Muscle of arm (tissue), 1 donor: ENCODE measurements at regions not wholly inside any gene's neighbourhood (a gene's known extent, or its start where the extent isn't known, plus 50 kb on each side); places are given as distances from the start of the nearest gene placed in this dataset.
"Not testable (repeated sequence)": the region's sequence is repeated elsewhere in the genome, so short reads cannot be mapped to it uniquely, and the experiment has no call there.

Experiments
- DNase-seq: peaks from one replicate; pipeline ENCODE4 v3.0.0-alpha.2; 2013

DNA sequence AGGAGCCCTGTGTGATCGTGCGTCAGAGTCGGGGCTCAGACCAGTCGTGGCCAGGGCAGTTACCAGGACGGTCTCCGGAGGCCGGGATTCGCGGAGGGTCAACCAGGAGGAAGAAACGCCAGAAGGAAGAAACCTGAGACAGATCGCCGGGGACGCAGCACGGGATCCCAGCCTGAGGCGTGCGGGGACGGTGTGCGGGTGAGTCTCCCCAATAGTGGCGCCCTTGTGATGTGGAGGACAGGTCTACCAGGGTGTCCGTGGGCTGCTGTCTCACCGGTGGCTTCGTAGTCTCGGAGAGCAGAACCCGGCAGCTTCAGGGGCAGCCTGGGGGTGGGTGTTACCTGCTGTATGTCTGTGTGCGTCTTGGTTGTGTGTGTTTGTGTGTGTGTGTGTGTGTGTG, 1399.1 kb upstream of the PCDH10 start:
- DNase-seq = not testable (repeated sequence)

DNA sequence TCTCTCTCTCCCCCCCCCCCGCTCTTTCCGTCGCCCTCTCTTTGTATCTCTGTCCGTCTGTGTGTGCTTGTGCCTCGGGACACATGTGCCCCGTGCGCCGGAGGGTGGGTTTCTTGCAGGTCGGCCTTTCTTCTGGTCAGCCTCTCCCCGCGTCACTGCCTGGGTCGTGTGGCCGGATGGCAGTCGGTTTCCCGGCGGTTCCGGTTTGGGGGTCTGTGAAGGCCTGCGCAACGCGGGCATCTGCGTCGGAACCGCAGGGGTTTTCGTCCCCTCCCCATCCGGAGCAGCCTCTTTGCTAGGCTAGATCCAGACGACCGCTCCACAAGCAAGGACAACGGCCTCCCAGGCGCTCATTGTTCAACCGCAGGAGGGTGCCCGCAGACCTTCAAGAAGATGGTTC, 1398.6 kb upstream of the PCDH10 start:
- not testable (repeated sequence) for DNase-seq

DNA sequence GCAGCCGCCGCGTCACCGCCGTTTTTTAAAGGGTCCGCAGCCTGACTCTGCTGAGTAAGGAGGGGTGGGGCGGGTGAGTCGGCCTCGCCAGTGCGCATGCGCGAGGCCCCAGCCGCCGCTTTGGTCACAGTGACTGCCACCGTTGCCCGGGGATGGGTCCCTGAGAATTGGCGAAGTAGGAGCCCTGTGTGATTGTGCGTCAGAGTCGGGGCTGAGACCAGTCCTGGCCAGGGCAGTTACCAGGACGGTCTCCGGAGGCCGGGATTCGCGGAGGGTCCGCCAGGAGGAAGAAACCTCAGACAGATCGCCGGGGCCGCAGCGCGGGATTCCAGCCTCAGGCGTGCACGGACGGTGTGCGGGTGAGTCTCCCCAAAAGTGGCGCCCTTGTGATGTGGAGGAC, 1386.9 kb upstream of the PCDH10 start:
- not testable (repeated sequence) for DNase-seq

DNA sequence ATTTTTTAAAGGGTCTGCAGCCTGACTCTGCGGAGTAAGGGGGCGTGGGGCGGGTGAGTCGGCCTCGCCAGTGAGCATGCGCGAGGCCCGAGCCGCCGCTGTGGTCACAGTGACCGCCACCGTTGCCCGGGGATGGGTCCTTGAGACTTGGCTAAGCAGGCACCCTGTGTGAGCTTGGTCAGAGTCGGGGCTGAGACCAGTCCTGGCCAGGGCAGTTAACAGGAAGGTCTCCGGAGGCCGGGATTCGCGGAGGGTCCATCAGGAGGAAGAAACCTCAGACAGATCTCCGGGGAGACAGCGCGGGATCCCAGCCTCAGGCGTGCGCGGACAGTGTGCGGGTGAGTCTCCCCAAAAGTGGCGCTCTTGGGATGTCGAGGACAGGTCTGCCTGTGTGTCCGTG, 1384.4 kb upstream of the PCDH10 start:
- DNase-seq = no peak

DNA sequence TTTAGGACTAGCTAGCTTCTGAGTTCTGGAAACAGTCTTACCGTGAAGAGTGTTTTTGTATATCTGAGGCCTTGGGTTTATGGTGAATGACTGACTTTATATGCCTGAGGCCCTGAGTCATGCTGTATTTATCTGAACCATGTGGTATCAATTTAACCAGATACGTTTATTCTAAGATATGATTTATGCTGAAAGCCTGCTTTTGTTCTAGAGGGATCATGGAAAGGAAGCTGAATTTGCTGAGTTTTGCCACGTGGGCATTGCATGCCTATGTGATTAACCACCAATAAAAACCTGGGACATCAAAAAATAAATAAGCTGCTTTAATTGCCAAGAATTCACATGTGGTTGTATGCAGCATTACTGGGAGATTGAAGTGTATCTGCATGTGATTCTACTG, 1374.7 kb upstream of the PCDH10 start:
- not testable (repeated sequence) for DNase-seq

DNA sequence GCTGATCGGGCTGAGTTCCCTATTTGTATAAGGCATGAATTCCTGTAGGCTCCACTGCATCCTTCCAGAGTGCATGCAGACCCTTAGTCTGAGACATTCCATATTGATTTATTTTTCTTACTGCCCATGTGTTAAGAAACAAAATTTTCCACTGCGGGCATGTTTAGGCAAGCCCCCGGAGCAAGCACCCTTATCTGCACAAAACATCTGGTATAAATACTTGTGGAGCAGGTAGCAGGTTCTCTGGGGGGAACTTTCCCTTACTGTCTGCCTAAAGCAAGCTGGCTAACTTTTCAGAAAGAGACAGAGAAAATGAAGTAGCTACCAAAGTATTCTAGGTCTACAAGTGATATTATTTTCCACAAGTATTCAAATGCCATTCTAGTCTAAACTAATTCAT, 1338.5 kb upstream of the PCDH10 start:
- not testable (repeated sequence) for DNase-seq
